NCI-H1092 (cell line): ENCODE measurements at regions not wholly inside any gene's neighbourhood (a gene's known extent, or its start where the extent isn't known, plus 50 kb on each side); places are given as distances from the start of the nearest gene placed in this dataset.
"Not testable (repeated sequence)": the region's sequence is repeated elsewhere in the genome, so short reads cannot be mapped to it uniquely, and the experiment has no call there.

Experiments used
- DNase-seq: peaks from one replicate; lab custom pipeline; 2025; lab: John Stamatoyannopoulos, UW

DNA sequence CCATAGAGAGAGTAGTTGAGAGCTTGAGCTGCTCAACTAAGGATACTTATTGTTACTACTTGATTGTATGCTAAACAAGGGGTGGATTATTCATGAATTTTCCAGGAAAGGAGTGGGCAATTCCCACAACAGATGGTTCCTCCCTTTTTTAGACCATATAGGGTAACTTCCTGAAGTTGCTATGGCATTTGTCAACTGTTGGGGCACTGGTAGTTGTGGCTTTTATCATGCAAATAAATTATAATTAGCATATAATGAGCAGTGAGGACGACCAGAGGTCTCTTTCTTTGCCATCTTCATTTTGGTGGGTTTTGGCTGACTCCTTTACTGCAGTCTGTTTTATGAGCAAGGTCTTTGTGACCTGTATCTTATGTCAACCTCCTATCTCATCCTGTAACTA, 1403.5 kb upstream of the PABPC4L start:
- no peak for DNase-seq

DNA sequence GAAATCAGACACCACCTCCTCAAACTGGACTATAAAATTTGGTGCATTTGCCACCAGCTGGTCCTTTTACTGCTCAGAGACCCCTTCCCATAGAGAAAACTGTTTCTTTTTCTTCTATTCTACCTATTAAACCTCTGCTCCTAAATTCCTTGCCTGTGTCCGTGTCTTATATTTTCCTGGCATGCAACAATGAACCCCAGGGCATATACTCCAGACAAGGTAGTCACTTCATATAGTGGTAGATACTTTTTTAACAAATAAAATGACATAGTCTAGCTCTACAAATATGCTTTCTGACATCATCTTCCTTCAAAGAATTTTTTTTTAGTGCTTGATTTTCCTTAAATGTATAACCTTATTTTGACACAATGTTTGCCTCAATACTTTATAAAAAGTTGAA, 1402.9 kb upstream of the PABPC4L start:
- no peak for DNase-seq

DNA sequence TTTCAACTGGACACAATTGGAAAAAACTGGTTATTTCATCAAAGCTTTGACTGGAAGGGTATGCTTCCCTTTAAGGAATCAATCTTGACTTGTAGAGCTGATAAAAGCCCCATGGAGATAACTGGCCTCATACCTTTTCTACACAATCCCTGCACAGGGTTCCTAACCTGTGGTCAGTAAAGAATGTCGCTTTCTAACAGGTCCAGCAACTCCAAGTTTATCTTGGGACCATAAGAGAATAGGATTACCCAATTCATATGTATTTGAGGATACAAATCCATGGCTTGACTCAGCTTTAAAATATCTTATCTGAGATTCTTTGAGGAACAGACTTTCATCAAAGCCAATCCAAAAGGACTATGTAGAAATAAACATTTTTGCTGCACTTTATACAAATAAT, 1399.8 kb upstream of the PABPC4L start:
- DNase-seq, result no peak

DNA sequence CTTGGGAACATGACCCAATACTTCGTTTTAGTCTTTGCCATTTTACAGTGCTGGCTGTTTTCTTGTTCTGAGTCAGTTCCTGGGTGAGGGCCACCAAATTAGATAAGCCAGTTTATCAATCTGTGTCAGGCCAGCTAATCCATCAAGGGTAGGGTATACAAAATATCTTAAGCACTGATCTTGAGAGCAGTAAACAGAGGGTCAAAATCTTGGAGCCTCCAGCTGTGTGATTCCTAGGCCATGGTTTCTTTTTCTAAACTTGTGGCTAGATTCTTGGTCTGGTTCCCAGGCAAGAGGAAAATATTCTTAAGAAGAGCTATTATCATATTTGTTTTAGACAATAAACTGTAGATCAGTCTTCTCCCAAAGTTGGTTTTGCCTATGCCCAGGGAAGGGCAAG, 1396.6 kb upstream of the PABPC4L start:
- DNase-seq, result no peak

DNA sequence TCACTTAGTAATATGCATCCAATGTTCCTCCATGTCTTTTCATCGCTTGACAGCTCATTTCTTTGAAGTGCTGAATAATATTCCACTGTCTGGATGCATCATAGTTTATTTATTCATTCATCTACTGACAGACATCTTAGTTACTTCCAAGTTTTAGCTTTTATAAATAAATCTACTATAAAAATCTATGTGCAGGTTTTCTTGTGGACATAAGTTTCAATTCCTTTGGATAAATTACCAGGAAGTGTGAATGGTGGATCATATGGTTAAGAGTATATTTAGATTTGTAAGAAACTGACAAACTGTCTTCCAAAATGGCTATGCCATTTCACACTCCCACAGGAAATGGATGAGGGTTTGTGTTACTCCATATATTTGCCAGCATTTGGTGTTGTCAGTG, 1392.9 kb upstream of the PABPC4L start:
- no peak for DNase-seq

DNA sequence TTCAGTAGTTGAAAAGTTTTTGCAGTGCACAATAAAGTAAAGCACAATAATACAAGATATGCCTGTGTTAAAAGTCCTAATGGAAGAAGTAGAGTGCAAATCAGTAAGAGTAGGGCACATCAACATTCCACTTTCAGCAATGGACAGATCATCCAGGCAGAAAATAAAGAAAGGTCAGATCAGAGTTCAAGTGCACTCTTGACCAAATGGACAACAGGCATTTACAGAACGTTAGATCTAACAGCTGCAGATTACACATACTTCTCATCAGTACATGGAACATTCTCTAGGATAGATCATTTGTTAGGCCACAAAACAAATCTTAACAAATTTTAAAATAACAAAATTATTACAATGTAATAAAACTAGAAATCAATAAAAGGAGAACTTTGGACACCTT, 1373.5 kb upstream of the PABPC4L start:
- DNase-seq, result no peak

DNA sequence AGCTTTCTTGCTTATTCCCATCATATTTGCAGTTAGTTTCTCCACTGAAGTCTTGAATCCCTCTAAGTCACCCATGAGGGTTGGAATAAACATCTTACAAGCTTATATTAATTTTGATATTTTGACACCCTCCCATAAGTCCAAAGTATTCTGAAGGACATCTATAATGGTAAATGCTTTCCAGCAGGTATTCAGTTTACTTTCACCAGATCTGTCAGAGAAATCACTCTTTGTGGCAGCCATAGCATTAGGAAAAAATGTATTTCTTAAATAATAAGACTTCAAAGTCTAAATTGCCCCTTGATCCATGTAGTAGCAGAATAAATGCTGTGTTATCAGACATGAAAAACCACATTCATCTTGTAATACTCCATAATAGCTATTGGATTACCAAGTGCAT, 1371.7 kb upstream of the PABPC4L start:
- no peak for DNase-seq

DNA sequence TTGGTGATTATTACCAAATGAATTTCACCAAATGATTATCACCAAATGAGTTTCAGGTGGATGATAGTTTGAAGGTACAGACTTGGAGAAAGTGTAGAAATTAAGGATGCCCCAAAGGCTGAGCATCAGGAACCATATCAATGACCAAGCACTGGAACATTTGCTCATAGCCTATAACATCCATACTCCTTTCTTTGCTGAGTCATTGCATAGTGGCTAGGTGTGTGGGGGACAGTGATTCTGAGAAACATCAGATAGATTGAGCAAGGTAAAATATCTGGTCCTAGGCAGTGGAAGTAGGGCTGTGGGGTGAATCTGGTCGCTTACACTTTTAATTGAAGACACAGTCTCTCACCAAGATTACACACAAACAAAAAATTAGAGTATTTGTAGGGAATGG, 1362.5 kb upstream of the PABPC4L start:
- DNase-seq, result no peak

DNA sequence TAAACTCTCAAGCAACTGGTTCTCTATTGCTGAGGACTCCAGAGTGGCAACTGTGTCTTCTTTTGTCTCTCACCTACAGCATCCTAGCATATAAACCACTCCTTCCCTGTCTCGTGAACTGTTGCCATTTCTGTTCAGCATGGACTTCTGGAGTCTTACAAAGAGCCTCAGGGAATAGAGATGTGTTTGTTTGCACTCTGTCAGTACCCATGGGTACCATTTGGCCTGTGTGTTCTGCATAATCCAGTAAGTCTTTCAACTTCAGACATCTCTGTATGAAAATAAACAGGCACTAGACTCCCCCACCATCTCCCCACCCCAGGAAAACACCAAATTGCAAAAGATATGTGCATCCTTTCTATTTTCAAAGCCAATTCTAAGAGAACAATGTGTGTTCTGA, 1351.6 kb upstream of the PABPC4L start:
- no peak for DNase-seq

DNA sequence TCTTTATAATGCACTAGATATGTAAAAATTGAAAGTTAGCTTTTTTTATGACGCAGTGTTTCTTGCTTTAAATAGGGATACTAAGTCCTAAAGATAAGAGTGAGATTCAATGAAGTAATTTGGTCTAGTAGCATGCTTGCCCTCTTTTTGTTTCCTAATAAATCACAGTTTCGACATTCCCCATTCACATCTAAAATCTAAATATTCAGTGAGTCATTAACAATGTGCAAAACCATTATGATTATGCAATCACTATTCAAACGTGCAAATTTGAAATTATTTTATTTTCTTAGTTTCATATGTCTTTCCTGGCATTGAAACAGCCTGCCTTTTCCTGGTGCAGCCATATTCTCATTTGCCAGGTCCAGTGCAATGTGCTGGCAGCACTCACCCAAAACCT, 1350.5 kb upstream of the PABPC4L start:
- no peak for DNase-seq

DNA sequence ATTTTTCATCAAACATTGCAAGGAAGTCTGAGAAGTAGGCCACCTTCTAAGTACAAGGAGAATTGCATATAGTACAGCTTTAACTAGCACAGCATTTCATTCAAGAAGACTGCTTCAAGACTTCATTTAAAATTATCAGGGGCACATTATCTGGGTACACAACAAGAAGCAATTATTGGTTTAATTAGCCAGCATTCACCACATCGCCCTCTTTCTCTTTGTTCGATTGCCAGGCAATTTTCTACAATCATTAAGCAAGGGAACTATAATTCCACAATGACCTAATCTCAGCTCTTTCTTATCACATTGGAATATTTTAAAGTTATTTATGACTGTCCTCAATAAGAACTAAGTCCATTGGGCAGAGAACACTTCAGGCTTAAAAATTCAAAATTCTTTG, 1347.1 kb upstream of the PABPC4L start:
- no peak for DNase-seq

DNA sequence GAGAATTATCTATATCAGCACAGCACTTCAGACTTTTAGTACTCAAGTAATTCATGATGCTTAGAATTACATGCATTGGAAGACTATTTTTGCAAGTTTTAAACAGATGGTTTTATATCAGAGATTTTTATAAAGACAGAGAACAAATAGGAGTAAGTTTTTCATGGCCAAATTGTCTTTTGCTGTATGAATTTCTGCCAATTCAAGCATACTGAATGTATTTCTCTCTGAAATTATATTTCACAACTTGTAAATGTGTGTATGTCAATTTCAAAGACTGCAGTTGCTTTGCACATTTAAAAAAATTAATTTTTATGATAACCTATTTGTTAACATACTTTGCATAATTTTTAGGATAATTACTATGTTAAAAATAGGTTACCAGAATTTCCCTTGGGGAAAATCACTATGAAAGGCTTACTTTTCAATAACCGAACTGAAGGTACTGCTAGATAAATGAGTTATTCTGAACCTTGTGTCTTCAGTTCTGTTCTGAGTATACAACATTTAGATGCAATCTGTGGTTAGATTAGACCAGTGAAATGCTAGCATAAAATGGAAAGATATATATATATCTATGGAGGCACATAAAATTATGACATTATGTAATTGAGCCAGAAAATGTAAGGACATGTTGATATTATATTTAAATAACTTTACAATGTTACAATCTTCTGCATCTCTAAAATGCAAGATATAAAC, 1344.2 kb upstream of the PABPC4L start:
- DNase-seq, result no peak

DNA sequence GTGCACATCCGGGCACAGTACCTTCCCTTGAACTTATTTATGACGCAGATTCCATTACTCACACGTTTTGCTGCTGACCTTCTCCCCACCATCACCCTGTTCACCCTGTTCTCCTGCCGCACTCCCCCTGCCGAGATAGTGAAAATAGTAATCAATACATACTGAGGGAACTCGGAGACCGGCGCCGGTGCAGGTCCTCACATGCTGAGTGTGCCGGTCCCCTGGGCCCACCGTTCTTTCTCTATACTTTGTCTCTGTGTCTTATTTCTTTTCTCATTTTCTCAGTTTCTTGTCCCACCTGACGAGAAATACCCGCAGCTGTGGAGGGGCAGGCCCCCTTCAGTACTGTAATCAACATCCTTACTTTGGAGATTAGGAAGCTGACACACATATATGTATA, 1337.1 kb upstream of the PABPC4L start:
- DNase-seq, result no peak

DNA sequence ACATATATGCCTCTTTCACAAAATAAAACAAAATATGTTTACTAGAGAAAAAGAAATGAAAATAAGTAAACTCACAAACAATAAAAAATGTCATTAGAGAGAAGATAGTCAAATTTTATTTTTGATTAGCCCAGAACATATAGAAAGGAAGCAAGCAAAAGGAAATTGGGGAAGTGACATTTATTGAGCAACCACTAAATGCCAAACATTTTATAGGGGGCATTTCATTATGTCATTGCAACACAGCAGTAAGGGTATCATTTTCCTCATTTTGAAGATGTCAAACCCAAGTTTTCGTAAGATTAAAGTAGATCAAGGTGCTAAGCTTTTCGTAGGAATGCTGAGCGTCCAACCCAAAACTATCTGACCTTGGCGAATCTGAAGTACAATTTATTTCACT, 1331.5 kb upstream of the PABPC4L start:
- no peak for DNase-seq

DNA sequence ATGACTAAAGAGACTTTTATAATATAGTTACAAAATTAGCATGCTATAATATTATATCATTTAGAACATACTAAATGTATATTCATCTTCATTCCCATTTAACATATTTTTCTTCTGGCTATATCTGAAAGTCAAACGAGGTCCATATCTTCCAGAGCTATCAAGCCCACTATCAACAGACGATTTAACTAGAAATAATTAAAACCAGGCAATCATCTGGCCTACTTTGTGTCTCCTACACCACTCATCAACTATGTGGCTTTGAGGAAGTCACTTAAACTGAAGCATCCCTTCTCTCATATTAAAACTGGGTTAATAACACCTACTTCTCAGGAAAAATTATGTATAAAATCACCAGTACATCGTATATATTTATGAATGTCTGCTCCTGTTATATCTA, 1330.5 kb upstream of the PABPC4L start:
- no peak for DNase-seq

DNA sequence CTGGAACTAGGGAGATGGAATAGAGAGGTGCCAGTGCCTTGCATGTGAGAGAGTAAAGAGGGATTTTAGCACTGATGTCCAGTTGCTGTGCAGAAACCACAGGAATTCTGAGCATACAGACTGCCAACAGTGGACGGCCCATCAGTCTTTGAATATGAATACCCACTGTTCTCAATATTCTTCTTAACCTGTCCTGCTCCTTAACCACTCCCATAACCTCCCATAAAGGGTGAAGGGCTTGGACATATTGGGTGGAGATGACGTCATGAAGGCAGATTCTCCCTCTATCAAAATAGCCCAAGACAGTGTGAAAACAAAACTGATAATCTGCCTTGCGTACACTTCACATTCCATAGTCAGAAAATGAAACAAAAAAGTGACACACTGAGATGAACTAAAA, 1313.7 kb upstream of the PABPC4L start:
- no peak for DNase-seq

DNA sequence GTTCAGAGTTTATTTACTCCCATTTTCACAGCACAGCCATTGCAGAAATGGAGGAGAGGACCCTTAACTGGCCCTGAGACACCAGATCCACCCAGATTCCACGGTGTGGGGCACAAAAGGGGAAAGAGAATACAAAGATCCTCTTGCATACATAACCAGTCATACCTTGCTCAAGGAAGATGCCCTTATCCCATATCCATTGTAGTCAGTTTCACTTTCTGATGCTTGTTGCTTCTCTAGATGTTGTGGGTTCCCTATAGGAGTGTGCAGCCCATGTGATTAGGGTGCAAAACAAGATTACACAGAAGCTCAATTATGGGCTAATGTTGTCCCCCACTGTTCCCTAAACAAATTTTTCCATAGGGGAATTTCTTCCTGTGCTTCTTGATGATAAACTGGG, 1309.0 kb upstream of the PABPC4L start:
- no peak for DNase-seq

DNA sequence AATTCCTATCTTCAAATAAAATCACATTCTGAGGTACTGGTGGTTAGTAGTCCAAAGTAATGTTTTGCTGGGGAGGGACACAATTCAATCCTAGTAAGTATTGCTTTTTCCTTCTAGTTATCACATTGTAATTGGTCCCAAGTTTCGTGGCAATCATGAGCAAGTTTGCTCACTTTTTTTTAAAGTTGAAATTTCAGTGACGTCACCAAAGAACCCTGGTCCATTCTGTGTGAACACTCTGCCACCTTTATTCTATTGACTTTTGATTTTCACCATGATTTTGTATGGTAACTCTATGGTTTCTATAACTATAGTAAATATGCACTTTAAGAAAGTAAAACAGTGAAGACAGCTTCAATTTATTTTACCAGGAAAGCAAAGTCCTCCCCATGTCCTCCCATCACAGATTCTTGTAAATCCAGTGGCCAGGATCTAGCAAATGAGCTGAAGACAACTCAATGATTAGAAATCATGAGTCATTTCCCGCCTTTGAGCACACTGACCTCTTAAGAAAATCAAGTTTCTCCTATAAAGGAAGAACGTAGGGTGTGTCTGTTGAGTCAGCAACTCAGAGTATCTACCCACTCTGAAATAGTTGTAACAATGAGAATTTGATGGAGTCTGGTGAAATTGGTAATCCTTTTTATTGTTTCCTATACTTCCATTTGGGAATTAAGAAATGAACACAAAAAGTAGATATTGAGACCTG, 1306.6 kb upstream of the PABPC4L start:
- no peak for DNase-seq

DNA sequence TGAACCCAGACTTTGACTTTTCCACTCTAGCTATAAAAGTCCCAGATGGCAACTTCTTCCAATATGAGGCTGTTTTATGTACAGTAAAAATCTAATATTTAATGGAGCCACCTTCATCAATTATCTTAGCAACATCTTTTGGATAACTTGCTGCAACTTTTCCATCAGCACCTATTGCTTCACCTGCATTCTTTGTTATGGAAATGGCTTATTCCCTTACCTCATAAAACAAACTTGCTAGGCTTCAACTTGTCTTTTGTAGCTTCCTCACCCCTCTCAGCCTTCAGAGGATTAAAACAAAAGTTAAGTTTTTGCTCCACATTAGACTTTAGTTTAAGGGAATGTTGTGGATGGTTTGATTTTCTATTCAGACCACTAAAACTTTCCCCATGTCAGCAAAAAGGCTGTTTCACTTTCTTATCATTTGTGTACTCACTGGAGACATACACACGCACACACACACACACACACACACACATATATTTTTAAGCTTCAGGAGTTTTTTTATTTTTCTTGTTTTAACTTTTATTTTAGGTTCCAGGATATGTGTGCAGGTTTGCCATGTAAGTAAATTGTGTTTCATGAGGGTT, 1296.1 kb upstream of the PABPC4L start:
- DNase-seq, result no peak

DNA sequence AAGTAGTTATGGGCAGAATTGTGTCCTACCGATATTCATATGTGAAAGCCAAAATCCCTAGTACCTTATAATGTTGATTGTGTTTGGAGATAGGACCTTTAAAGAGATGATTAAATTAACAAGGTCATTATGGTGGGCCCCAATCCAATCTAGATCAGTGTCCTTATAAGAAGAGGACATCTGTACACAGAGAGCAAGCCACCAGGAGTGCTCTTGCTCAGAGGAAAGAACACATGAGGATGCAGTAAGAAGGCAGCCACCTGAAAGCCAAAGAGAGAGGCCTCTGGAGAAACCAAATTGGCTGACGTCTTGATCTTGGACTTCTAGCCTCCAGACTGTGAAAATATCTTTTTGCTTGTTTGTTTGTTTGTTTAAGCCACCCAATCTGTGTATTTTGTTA, 1290.8 kb upstream of the PABPC4L start:
- no peak for DNase-seq

DNA sequence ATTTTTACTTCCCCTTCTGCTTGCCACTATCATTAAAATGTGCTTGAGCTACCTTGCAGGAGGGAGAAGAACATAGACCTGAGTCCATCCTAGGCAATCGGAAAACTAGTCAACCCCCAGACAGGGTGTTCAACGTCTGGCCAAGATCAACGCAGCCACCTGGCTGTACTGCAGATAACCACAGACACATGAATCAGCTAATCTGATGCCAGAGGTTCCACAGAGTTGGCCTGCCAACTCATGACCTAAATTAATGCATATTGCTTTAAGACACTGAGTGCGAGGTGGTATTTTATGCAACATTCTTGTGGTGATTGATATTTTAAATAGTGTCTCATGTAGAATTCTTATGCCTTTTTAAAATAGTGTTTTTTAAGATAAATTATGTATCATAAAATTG, 1283.8 kb upstream of the PABPC4L start:
- no peak for DNase-seq

DNA sequence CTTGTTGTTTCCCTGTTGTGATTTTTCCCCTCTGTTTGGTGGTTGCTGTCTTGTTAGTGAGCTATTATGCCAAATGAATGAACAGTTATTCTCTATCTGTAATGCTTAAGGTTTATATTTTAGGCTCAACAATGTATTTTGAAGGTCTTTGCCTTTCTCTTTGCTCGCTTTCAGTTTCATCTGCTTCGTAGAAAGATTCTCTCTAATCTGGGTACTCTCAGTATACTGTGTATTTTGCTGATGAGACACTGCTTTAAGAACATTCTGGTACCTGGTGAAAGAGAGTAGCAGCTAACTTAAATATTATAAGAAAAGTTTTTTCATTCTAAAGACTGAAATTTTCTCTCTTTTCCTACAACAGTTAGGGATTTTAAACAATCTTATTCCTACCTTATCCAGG, 1274.7 kb upstream of the PABPC4L start:
- DNase-seq, result no peak

DNA sequence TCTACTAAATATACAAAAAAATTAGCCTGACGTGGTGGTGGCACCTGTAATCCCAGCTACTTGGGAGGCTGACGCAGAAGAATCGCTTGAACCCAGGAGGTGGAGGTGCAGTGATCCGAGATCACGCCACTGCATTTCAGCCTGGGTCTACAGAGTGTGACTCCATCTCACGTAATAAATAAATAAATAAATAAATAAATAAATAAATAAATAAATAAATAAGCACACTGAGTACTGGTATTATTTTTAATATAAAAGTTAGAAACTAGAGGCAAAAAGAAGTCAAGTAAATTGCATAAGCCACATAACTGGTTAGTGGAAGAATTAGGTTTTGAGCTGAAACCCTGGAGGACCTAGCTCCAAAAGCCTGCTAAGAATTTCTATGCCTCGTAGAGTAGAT, 1262.7 kb upstream of the PABPC4L start:
- DNase-seq, result no peak

DNA sequence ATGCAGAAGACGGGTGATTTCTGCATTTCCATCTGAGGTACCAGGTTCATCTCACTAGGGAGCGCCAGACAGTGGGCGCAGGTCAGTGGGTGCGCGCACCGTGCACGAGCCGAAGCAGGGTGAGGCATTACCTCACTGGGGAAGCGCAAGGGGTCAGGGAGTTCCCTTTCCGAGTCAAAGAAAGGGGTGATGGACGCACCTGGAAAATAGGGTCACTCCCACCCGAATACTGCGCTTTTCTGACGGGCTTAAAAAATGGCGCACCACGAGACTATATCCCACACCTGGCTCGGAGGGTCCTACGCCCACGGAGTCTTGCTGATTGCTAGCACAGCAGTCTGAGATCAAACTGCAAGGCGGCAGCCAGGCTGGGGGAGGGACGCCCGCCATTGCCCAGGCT, 1246.0 kb upstream of the PABPC4L start:
- DNase-seq, result not testable (repeated sequence)
